Peyer's patch (tissue), 4 donors: ENCODE measurements at regions not wholly inside any gene's neighbourhood (a gene's known extent, or its start where the extent isn't known, plus 50 kb on each side); places are given as distances from the start of the nearest gene placed in this dataset.

ENCODE experiments used
- DNase-seq, 3 donors: peaks; one replicate each; pipeline ENCODE4 v3.0.0-alpha.2; 2017 to 2019
- H3K27ac ChIP-seq, 4 donors: fragments of 200-600 bp; sonication (generic); one replicate each; pipeline ENCODE4 v1.5.1; 2016 to 2019
- H3K27me3 ChIP-seq, 2 donors: fragments of 200-600 bp; sonication (generic); one replicate each; pipeline ENCODE4 v1.5.1; 2019
- H3K36me3 ChIP-seq, 3 donors: fragments of 200-600 bp; sonication (generic); one replicate each; pipeline ENCODE4 v1.5.1; 2016 to 2019
- H3K4me1 ChIP-seq, 4 donors: fragments of 200-600 bp; sonication (generic); one replicate each; pipeline ENCODE4 v1.5.1; 2016 to 2019
- H3K4me3 ChIP-seq, 4 donors: fragments of 200-600 bp; sonication (generic); 1 replicate in 3 of 4; 2 replicates in 1 of 4; pipeline ENCODE4 v1.5.1; 2016 to 2019; ENCODE audit warnings: mild to moderate bottlenecking in 1 of 4
- H3K9me3 ChIP-seq, 4 donors: fragments of 200-600 bp; sonication (generic); one replicate each; pipeline ENCODE4 v1.5.1; 2016 to 2019; ENCODE audit warnings: mild to moderate bottlenecking in 1 of 4
- CTCF ChIP-seq, 6 experiments: fragments of 450-650 bp in 4 of 6; fragments of 200-600 bp in 2 of 6; sonication (generic) in 1 of 6; IDR thresholded peaks; one replicate each; pipeline ENCODE4 v1.5.1; 2017 to 2019; ENCODE audit warnings: antibody characterized with exemption in 6 of 6, mild to moderate bottlenecking in 3 of 6, moderate library complexity in 1 of 6
- POLR2A ChIP-seq, 2 donors: fragments of 450-650 bp; IDR thresholded peaks; one replicate each; pipeline ENCODE4 v1.5.1; 2017; ENCODE audit warnings: antibody characterized with exemption in 2 of 2, mild to moderate bottlenecking in 2 of 2, moderate library complexity in 2 of 2

- no peak for DNase-seq
- TF ChIP-seq CTCF (IDR thresholded peaks at IDR 0.05), result no peak
- no peak for TF ChIP-seq POLR2A (IDR thresholded peaks at IDR 0.05)
- no peak overlapping the region for H3K27ac ChIP-seq
Observed at GRCh38 chr10:45064998-45065397, 64.3 kb downstream of the ZNF22 start.

GRCh38 chr10:45071043-45071813 lies 70.5 kb downstream of the ZNF22 start:
- H3K4me3 ChIP-seq, result no peak overlapping the region
- TF ChIP-seq CTCF (IDR thresholded peaks at IDR 0.05) (no peak), POLR2A (IDR thresholded peaks at IDR 0.05) (no peak)
- DNase-seq, result no peak
- no peaks in the 10 kb centered on the region for H3K9me3 ChIP-seq
- H3K36me3 ChIP-seq, result no peaks in the 10 kb centered on the region
- no peaks in the 10 kb centered on the region for H3K27me3 ChIP-seq
- no peaks in the 10 kb centered on the region for H3K4me1 ChIP-seq
- no peak overlapping the region for H3K27ac ChIP-seq

More at GRCh38 chr10:45064998-45065397, 64.3 kb downstream of the ZNF22 start:
- Histone ChIP-seq H3K27me3 (no peaks in the 10 kb centered on the region), H3K4me3 (no peak overlapping the region), H3K36me3 (no peaks in the 10 kb centered on the region), H3K4me1 (no peaks in the 10 kb centered on the region), H3K9me3 (no peaks in the 10 kb centered on the region)

- no peaks in the 10 kb centered on the region for H3K9me3 ChIP-seq
- H3K4me3 ChIP-seq, result no peak overlapping the region
- no peaks in the 10 kb centered on the region for H3K4me1 ChIP-seq
- TF ChIP-seq POLR2A (IDR thresholded peaks at IDR 0.05) (no peak), CTCF (IDR thresholded peaks at IDR 0.05) (no peak)
- H3K36me3 ChIP-seq, result no peaks in the 10 kb centered on the region
- H3K27me3 ChIP-seq, result no peaks in the 10 kb centered on the region
- H3K27ac ChIP-seq, result no peak overlapping the region
- DNase-seq, result no peak
Observed at GRCh38 chr10:45075216-45075615, 74.5 kb downstream of the ZNF22 start.

GRCh38 chr10:45075826-45076380 lies 75.2 kb downstream of the ZNF22 start:
- no peak overlapping the region for H3K27ac ChIP-seq
- H3K4me3 ChIP-seq, result no peak overlapping the region
- no peaks in the 10 kb centered on the region for H3K4me1 ChIP-seq
- no peaks in the 10 kb centered on the region for H3K27me3 ChIP-seq
- TF ChIP-seq POLR2A (IDR thresholded peaks at IDR 0.05) (no peak), CTCF (IDR thresholded peaks at IDR 0.05) (no peak)
- H3K36me3 ChIP-seq, result no peaks in the 10 kb centered on the region
- no peaks in the 10 kb centered on the region for H3K9me3 ChIP-seq
- DNase-seq, result no peak

- Histone ChIP-seq H3K4me3 (no peak overlapping the region), H3K36me3 (no peaks in the 10 kb centered on the region), H3K27me3 (no peaks in the 10 kb centered on the region), H3K27ac (no peak overlapping the region), H3K4me1 (no peaks in the 10 kb centered on the region), H3K9me3 (no peaks in the 10 kb centered on the region)
- TF ChIP-seq POLR2A (IDR thresholded peaks at IDR 0.05) (no peak), CTCF (IDR thresholded peaks at IDR 0.05) (no peak)
- no peak for DNase-seq
Observed at GRCh38 chr10:45076891-45077290, 76.2 kb downstream of the ZNF22 start.
